NCI-H510A (cell line): ENCODE measurements at regions not wholly inside any gene's neighbourhood (a gene's known extent, or its start where the extent isn't known, plus 50 kb on each side); places are given as distances from the start of the nearest gene placed in this dataset.

Source experiments
- DNase-seq: peaks from one replicate; lab custom pipeline; 2025; lab: John Stamatoyannopoulos, UW

- no peak for DNase-seq
Measured at GRCh38 chr14:101230161-101230850, 326.8 kb upstream of the RTL1 start.

DNA sequence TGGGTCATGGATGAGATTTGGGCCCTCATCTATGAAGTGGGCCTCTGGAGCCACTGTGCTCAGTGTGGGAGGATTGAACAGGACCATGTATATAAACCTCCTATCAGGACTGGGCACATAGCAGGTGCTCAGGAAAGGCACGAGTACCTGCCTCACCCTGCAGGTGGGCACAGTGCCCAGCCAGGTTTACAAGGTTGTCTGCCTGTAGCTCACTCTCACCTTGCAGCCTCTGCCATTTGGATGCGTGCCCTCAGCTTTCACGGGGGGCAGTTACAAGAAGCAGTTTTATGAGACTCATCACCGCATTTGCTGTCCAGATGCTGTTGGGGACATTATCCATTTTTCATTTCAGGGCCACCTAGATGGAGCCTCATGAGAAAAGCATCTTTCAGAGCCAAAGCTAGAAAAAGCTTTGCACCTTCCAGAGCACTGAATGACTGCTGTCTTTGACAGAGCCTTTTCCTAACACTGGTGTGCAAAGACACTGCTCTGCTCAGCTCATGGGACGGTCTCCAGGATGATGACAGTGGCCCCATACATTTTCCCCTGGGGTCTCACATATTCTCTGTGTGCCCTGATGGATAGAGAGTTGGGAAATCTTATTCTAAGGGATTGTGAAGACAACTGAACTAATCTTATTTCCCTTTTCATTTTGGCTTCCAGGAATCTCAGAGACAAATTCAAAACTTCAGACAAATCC is 327.5 kb upstream of the RTL1 start:
- no peak for DNase-seq

- DNase-seq, result no peak
Measured at GRCh38 chr14:101231828-101232227, 328.3 kb upstream of the RTL1 start.

DNA sequence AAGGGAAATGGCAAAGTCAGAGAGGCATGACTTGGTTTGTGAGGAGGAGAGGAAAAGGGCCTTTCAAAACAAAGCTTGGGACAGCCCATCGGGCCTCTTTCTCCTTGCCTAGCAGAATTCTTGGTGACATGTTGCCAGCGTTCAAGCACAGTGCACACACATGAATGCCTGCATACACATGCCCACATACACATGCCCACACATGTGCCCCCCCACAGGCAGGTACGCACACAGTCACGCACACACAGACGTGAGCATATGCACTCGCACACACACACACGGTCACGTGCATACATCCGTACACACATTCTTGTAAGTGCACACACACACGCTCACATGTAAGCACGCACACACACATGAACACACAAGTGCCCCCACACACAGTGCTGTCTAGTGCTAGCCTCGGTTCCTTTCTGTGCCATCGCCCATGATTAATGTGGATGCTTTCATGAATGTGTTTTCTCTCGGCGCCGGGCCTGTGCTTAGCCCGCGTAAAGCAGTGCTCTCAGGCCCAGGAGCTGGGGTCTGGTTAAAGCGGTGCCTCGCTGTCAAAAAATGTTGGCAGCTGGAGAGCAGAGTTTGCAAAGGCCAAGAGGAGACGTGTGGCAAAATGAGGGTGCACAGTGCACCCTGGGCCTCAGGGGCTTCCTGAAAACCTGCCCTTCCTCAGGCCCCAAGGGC is 328.8 kb upstream of the DIO3 start:
- DNase-seq, result no peak

GRCh38 chr14:101233021-101233366 is 328.3 kb upstream of the DIO3 start:
- DNase-seq, result no peak

- DNase-seq, result no peak
Measured at GRCh38 chr14:101233391-101233790, 327.9 kb upstream of the DIO3 start.

- no peak for DNase-seq
Measured at GRCh38 chr14:101233808-101234207, 327.5 kb upstream of the DIO3 start.

GRCh38 chr14:101234244-101234937 is 326.9 kb upstream of the DIO3 start:
- DNase-seq, result no peak

DNA sequence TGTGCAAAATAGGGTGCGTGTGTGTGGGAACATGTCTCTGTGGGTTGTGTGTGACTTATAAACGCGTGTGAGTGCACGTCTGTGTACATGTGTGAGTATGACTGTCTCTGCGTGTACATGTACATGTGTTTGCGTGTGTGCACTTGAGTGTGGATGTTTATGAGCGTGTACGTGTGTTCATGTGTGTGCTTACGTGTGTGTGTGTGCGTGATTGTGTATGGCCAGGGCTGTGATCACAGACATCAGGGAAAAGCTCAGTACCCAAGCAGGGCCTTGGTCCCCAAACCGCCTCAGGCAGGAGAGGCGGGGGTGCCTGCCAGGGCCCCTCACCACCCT is 326.3 kb upstream of the DIO3 start:
- no peak for DNase-seq

- DNase-seq, result peak; percentile 44
Measured at GRCh38 chr14:101235335-101236103, 325.8 kb upstream of the DIO3 start.

DNA sequence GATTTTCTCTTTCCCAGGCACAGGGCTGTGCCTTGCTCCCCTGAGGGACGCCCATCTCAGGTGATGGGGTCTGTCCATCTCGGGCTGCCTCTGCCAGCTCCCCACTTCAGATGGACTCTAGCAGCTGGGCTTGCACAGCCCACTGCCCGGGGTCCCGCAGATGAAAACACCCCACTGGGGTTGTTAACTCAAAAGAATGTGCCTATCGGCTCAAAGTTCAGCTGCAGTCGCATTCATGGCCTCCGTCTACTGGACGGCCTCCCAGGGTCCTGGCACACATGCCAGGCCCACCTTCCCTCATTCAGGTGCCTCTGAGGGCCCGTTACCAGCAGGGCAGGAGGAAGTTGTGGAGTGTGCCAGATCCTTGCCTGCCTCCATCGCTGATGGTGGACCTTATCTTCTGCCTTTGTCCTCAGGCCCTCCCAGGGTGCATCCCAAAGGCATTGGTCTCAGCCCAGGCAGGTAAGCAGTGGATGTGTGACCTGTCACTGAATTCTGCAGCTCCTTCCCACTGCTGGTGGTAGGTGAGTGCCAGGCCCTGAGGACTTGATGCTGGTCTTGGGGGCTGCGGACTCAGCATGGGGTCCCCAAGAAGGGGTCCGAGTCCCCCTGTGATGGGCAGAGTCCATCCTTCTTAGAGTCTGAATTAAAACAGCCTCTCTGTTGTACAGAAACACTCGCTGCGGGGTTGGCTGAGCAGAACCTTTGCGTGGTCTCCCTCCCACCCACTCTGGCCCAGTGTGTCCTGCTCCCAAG is 324.6 kb upstream of the DIO3 start:
- no peak for DNase-seq

DNA sequence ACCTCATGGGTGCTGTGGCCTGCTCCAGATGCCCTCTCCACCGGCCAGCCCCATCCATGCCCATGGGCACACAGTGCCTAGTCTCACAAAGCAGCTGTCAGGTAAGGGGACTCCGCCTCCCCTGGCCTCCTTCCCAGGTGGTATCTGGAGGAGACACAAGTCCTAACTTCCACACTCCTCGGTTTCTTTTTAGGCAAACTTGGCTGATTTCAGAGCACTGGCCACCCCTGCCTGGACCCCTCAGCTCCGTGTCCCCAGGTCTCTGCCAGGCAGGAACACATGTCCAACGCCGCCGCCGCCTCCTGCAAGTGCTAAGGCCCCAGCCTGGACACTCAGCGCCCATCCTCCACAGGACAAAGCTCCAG is 324.1 kb upstream of the DIO3 start:
- DNase-seq, result no peak

DNA sequence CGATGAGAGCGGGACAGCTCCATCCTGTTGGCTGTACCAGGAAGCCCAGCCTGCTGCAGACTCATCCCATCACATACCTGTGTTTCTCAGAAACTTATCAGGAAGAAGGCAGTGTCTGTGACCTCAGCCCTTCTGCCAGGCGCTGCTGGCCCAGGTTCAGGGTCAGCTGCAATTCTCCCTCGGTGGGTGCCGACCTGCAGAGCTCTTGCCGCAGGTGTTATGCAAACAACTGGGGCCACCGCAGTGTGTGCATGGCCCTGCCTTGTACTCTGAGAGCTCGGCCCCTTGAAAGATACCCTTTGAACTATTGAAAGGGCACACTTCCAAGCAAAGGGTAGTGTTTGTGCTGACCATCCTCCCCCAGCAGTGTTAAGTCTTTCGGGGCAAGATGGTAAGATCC is 322.2 kb upstream of the DIO3 start:
- DNase-seq, result no peak

DNA sequence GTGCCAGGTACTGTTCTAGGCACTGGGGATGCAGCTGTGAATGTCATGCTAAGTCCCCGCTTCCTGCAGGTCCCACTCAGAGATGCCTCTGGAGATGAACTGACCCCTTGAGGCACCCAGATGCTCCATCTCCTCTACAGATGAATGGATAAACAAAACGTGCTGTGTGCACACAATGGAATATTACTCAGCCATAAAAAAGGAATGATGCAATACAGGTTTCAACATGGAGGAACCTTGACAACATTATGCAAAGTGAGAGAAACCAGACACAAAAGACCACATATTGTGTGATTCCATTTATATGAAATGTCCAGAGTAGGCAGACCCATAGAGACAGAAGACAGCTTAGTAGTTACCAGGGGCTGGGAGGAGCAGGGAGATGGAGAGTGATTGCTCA is 320.1 kb upstream of the DIO3 start:
- DNase-seq, result no peak

GRCh38 chr14:101241807-101242278 is 319.5 kb upstream of the DIO3 start:
- DNase-seq, result no peak

- DNase-seq, result no peak
Measured at GRCh38 chr14:101242442-101243385, 318.6 kb upstream of the DIO3 start.

- DNase-seq, result no peak
Measured at GRCh38 chr14:101243587-101244338, 317.5 kb upstream of the DIO3 start.

GRCh38 chr14:101246894-101247841 is 314.1 kb upstream of the DIO3 start:
- DNase-seq, result no peak
